ENCODE measurements at regions not wholly inside any gene's neighbourhood (a gene's known extent, or its start where the extent isn't known, plus 50 kb on each side); places are given as distances from the start of the nearest gene placed in this dataset.

- ATAC-seq (no peak), DNase-seq (no peak)
- intact Hi-C loops (cut with micrococcal nuclease): no loop called here
Observed at GRCh38 chr5:74167206-74167929, 473.2 kb downstream of the ENC1 start.

DNA sequence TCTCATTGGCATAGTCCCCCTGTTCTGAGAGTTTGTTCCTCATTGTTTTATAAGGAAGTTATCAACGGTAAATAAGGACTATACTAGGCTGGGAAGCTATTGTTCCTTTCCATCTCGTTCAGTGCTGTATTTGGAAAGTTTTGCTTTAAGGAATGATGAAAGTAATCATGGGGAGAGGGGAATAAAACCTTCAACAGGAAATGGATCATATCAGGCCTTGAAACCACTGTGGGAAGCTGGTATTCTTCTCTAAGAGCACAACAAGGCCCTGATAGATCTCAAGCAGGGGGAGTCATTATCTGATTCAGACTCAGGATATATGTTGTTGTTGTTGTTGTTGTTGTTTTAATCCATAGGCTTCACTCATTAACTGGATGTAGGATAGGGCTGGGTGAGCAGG, 474.5 kb downstream of the ENC1 start:
- intact Hi-C loops (cut with micrococcal nuclease): no loop called here

GRCh38 chr5:74164725-74165235, 475.7 kb downstream of the ENC1 start:
- intact Hi-C loops (cut with micrococcal nuclease): no loop called here
- DNase-seq: peak; percentile 43
- peak; percentile 94 for ATAC-seq

More for the DNA sequence above, 474.5 kb downstream of the ENC1 start:
- no peak for ATAC-seq
- no peak for DNase-seq

DNA sequence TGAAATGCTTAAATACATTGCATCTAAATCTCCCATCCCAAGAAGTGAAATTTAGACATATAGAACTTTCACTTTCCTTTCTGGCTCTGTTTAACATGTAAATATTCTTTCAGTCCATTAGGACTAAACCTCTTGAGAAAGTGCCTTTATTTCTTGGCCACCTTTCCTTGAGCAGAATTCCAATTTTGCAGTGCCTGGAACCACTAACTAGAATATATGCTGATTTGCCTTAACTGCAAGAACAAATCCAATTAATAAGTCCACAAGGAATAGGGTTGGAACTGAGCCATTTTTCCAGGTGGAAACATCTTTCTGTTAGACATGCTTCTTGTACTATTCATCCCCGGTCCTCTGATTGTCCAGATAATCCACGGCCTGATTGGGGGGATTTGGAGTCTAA, 478.0 kb downstream of the ENC1 start:
- intact Hi-C loops (cut with micrococcal nuclease): no loop called here
- DNase-seq (no peak), ATAC-seq (no peak)

- ATAC-seq: no peak
- no peak for DNase-seq
- intact Hi-C loops (cut with micrococcal nuclease): no loop called here
Observed at GRCh38 chr5:74161170-74161569, 479.4 kb downstream of the ENC1 start.

- intact Hi-C loops (cut with micrococcal nuclease): no loop called here
- DNase-seq (no peak), ATAC-seq (no peak)
Observed at GRCh38 chr5:74156728-74157383, 483.7 kb downstream of the ENC1 start.

DNA sequence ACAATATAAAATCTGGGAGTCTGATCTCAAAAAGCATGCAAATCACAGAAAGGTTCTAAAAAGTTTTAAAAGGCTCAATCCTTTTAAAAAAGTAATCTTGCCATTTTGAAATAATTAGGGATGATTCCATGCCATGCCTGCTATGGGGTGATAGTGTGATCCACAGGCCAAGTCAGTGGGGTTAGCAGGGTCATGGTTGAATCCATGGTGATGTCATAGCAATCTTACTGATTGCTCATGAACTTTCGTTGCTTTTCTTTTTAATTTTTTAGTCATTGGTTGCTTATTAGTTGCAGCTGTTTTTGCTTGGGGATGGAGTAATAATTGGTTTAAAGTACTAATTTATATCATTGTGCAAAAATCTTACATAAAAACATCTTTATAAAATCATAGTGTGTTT, 485.0 kb downstream of the ENC1 start:
- ATAC-seq: no peak
- DNase-seq: no peak
- intact Hi-C loops (cut with micrococcal nuclease): no loop called here

- intact Hi-C loops (cut with micrococcal nuclease): no loop called here
- ATAC-seq: no peak
- no peak for DNase-seq
Observed at GRCh38 chr5:74154526-74154925, 486.0 kb downstream of the ENC1 start.

- ATAC-seq: no peak
- intact Hi-C loops (cut with micrococcal nuclease): no loop called here
- DNase-seq: no peak
Observed at GRCh38 chr5:74153255-74153790, 487.2 kb downstream of the ENC1 start.

DNA sequence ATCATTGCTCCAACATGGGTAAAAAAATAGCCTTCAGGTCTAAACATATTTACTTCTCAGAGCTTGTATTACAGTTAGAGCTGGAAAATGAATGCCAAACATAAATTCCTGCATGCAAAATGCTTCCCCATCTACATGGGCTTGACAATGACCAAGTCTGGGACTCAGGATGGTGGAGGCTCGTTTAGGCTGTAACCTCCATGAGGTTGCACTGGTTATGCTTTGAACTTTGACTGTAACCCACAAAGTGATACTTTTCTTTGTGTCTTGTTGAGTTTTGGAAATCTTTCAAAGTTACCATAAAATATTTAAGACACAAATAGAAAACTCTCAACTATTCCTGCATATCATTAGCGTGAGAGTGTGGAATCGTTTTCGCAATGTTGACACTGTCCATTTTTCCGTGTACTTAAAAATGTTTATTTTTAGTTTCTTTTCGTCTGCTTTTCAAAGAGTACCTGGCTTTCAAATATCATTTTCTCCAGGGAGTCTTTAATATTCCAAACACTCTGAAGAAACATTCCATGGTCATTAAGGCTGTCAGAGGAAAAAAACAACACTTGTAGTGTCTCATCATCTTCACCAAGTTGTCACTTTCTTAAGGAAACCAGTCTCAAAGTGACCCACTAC, 487.8 kb downstream of the ENC1 start:
- DNase-seq: no peak
- intact Hi-C loops (cut with micrococcal nuclease): no loop called here
- ATAC-seq: no peak

DNA sequence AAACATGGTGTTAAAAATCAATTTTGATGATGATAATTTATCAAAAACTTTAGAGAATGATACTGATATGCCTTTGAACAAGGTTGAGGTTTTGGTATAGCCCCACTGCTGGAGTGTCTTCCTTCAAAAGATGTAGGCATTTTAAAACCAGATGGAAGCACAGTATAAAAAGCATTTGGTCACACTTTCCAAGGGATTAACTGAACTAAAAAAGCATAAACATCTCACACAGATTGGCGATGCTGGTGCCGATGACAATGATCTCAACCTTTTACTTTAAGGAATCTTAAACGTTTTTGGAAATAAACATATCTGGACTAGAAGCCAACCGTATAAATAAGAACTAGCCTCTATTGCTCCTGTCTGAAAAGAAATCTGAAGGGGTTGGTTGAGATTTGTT, 488.4 kb downstream of the ENC1 start:
- no peak for DNase-seq
- intact Hi-C loops (cut with micrococcal nuclease): no loop called here
- no peak for ATAC-seq

GRCh38 chr5:74149395-74149794, 491.1 kb downstream of the ENC1 start:
- intact Hi-C loops (cut with micrococcal nuclease): no loop called here
- no peak for DNase-seq
- no peak for ATAC-seq

GRCh38 chr5:74148321-74148720, 492.2 kb downstream of the ENC1 start:
- intact Hi-C loops (cut with micrococcal nuclease): no loop called here
- no peak for ATAC-seq
- DNase-seq: no peak

DNA sequence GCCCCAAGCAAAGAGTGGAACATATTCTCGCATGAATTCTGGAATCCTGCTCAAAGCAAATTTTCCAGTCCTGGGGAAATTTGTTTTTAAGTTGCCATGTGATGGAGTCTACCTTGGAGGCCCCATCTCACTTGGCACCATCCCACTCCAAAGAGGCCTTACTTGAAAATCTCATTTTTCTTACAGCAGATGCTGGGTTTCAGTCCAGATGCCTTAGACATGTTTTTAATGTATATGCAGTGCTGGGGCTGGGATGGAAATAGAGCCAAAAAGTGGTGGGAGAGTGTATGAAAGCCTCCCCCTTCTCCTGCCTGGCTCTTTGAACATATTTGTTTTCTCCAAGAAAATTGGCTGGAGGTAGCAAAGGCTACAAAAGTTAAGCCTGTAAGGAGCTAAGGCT, 493.7 kb downstream of the ENC1 start:
- intact Hi-C loops (cut with micrococcal nuclease): no loop called here
- DNase-seq: no peak
- no peak for ATAC-seq

- intact Hi-C loops (cut with micrococcal nuclease): no loop called here
- DNase-seq (no peak), ATAC-seq (no peak)
Observed at GRCh38 chr5:74145951-74146350, 494.6 kb downstream of the ENC1 start.

GRCh38 chr5:74143721-74144330, 496.7 kb downstream of the ENC1 start:
- DNase-seq (no peak), ATAC-seq (no peak)
- intact Hi-C loops (cut with micrococcal nuclease): no loop called here

GRCh38 chr5:74143151-74143550, 497.4 kb downstream of the ENC1 start:
- no peak for DNase-seq
- ATAC-seq: no peak
- intact Hi-C loops (cut with micrococcal nuclease): no loop called here

- no peak for ATAC-seq
- DNase-seq: no peak
- intact Hi-C loops (cut with micrococcal nuclease): no loop called here
Observed at GRCh38 chr5:74141053-74141452, 499.5 kb downstream of the ENC1 start.

DNA sequence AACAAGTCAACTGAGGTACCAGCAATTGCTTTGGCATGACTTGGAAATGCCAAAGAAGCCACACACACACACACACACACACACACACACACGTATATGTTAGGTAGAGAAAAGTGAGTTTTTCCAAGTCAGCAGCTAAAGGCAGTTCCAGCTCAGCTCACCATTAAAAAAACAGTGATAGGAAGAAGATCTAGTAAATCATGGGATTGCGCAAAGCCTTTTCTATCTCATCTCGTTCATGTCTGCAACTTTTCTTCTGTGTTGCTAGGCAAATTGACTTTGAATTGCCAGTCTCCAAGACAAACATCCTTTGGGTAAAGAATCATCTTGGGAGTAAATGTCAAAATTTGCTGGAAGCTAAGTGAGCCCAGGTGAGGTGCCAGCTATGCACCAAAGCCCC, 500.1 kb downstream of the ENC1 start:
- DNase-seq (no peak), ATAC-seq (no peak)
- intact Hi-C loops (cut with micrococcal nuclease): no loop called here

DNA sequence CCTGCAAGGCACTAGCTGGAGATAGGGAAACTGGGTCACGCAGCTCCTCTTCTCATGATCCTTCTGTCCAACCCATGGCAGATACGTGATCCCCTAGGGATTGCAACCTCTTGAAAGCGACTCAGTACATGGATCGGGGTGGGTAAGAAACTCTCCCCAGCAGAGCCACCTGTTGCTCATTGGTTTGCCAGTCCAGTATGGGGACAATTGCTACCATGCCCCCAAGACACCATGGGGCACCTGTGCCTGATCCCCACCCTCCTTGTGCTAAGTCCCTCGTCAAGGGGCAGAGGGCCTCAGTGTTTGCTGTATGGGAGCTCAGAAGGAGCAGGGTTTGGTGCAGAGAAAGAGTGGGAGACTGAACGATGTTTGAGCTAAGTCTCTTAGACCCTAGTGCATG, 500.9 kb downstream of the ENC1 start:
- DNase-seq: no peak
- intact Hi-C loops (cut with micrococcal nuclease): no loop called here
- ATAC-seq: no peak

Data from left ventricle myocardium superior (tissue), 1 donor.